Common myeloid progenitor, CD34-positive (primary cell): ENCODE measurements at regions not wholly inside any gene's neighbourhood (a gene's known extent, or its start where the extent isn't known, plus 50 kb on each side); places are given as distances from the start of the nearest gene placed in this dataset.

ENCODE experiments used
- CTCF ChIA-PET: fragments of 350-600 bp; sonication (Branson Sonifier 250); formaldehyde crosslinking; loops from one replicate; lab custom pipeline; 2021; ENCODE audit warnings: antibody characterized with exemption; lab: Charles Lee
- POLR2A ChIA-PET: fragments of 350-600 bp; sonication (Branson Sonifier 250); formaldehyde crosslinking; loops from one replicate; lab custom pipeline; 2021; ENCODE audit warnings: antibody characterized with exemption; lab: Charles Lee
- DNase-seq, 3 donors: peaks; one replicate each; pipeline versions ENCODE4 v3.0.0 to v3.0.0-alpha.2; 2013
- H3K27ac ChIP-seq, 2 experiments: 1 replicate in 1 of 2; 2 replicates in 1 of 2; pipeline ENCODE4 v1.7.0; 2013; ENCODE audit warnings: inconsistent platforms in 2 of 2, low read length in 2 of 2, mild to moderate bottlenecking in 2 of 2, low read depth in 1 of 2, moderate library complexity in 1 of 2; ENCODE audit not compliant: severe bottlenecking in 2 of 2, insufficient read depth in 1 of 2, poor library complexity in 1 of 2
- H3K27me3 ChIP-seq, 5 experiments: replicated peaks in 2 of 5; 1 replicate in 3 of 5; 2 replicates in 2 of 5; pipeline versions ENCODE4 v1.6.1 to v1.7.0; 2013; ENCODE audit warnings: low read length in 4 of 5, mild to moderate bottlenecking in 2 of 5, moderate library complexity in 2 of 5, inconsistent platforms in 1 of 5; ENCODE audit not compliant: insufficient read depth in 5 of 5, control insufficient read depth in 4 of 5
- H3K36me3 ChIP-seq, 4 experiments: 1 replicate in 2 of 4; 2 replicates in 2 of 4; pipeline versions ENCODE4 v1.6.1 to v1.7.0; 2013; ENCODE audit warnings: low read length in 3 of 4, control low read depth in 1 of 4, mild to moderate bottlenecking in 1 of 4; ENCODE audit not compliant: control insufficient read depth in 4 of 4, insufficient read depth in 4 of 4
- H3K4me1 ChIP-seq, 4 experiments: 1 replicate in 3 of 4; 2 replicates in 1 of 4; pipeline versions ENCODE4 v1.6.1 to v1.7.1; 2013; ENCODE audit warnings: low read length in 3 of 4, mild to moderate bottlenecking in 3 of 4, control low read depth in 1 of 4, inconsistent platforms in 1 of 4, moderate library complexity in 1 of 4; ENCODE audit not compliant: control insufficient read depth in 4 of 4, insufficient read depth in 4 of 4; ENCODE audit errors: control extremely low read depth in 1 of 4
- H3K4me3 ChIP-seq, 7 experiments: 1 replicate in 4 of 7; 2 replicates in 3 of 7; pipeline versions ENCODE4 v1.5.1 to v1.7.0; 2013; ENCODE audit warnings: mild to moderate bottlenecking in 7 of 7, low read length in 6 of 7, moderate library complexity in 6 of 7, inconsistent platforms in 2 of 7, low read depth in 2 of 7, control low read depth in 1 of 7; ENCODE audit not compliant: insufficient read depth in 4 of 7, control insufficient read depth in 1 of 7; ENCODE audit errors: extremely low read depth in 1 of 7
- H3K9me3 ChIP-seq, 5 experiments: 1 replicate in 4 of 5; 2 replicates in 1 of 5; pipeline versions ENCODE4 v1.6.1 to v1.7.1; 2013; ENCODE audit warnings: low read length in 4 of 5, mild to moderate bottlenecking in 2 of 5, inconsistent platforms in 1 of 5, low read depth in 1 of 5, moderate library complexity in 1 of 5; ENCODE audit not compliant: control insufficient read depth in 4 of 5, insufficient read depth in 2 of 5; ENCODE audit errors: control extremely low read depth in 1 of 5
- WGBS: methylation state at CpG from one replicate; pipeline ENCODE4 v1.1.5; 2013; ENCODE audit not compliant: insufficient coverage; 5-methylcytosine and 5-hydroxymethylcytosine counted together

GRCh38 chr4:117550085-117550484 is 464.7 kb upstream of the TRAM1L1 start:
- 88% methylated on average over 1 of the region's 2 CpGs for WGBS
- Histone ChIP-seq H3K4me3 (no peak overlapping the region), H3K4me1 (no peaks in the 10 kb centered on the region), H3K9me3 (no peaks in the 10 kb centered on the region), H3K27ac (no peak overlapping the region), H3K27me3 (no peaks in the 10 kb centered on the region), H3K36me3 (no peaks in the 10 kb centered on the region)
- POLR2A ChIA-PET, result no interaction called here
- no peak for DNase-seq
- CTCF ChIA-PET, result no interaction called here

- Histone ChIP-seq H3K4me3 (no peak overlapping the region), H3K27ac (no peak overlapping the region), H3K9me3 (no peaks in the 10 kb centered on the region), H3K4me1 (no peaks in the 10 kb centered on the region), H3K27me3 (peaks cover 0 to 2% (median 0%) of the 10 kb centered on the region in 5 experiments), H3K36me3 (no peaks in the 10 kb centered on the region)
- ChIA-PET POLR2A (no interaction called here), CTCF (no interaction called here)
- DNase-seq, result peak; percentile 2 to 11 (median 3)
- WGBS, result no CpG with 5 or more reads among the region's 1 CpG
Measured at GRCh38 chr4:117560329-117560728, 474.0 kb upstream of the NDST3 start.

GRCh38 chr4:117574085-117574484 is 460.2 kb upstream of the NDST3 start:
- POLR2A ChIA-PET, result no interaction called here
- Histone ChIP-seq H3K4me3 (no peak overlapping the region), H3K9me3 (no peaks in the 10 kb centered on the region), H3K27ac (no peak overlapping the region), H3K27me3 (no peaks in the 10 kb centered on the region), H3K36me3 (no peaks in the 10 kb centered on the region), H3K4me1 (no peaks in the 10 kb centered on the region)
- 100% methylated on average over 1 of the region's 2 CpGs for WGBS
- CTCF ChIA-PET, result no interaction called here
- DNase-seq, result no peak

GRCh38 chr4:117575850-117576249 is 458.4 kb upstream of the NDST3 start:
- POLR2A ChIA-PET, result no interaction called here
- no peaks in the 10 kb centered on the region for H3K36me3 ChIP-seq
- no peaks in the 10 kb centered on the region for H3K4me1 ChIP-seq
- no peaks in the 10 kb centered on the region for H3K9me3 ChIP-seq
- H3K27ac ChIP-seq, result no peak overlapping the region
- no peak for DNase-seq
- 96% methylated on average over 7 of the region's 24 CpGs for WGBS
- CTCF ChIA-PET, result no interaction called here
- H3K27me3 ChIP-seq, result no peaks in the 10 kb centered on the region
- no peak overlapping the region for H3K4me3 ChIP-seq

- DNase-seq, result no peak
- CTCF ChIA-PET, result no interaction called here
- Histone ChIP-seq H3K4me1 (no peaks in the 10 kb centered on the region), H3K36me3 (no peaks in the 10 kb centered on the region), H3K4me3 (no peak overlapping the region), H3K9me3 (no peaks in the 10 kb centered on the region), H3K27ac (no peak overlapping the region), H3K27me3 (no peaks in the 10 kb centered on the region)
- no CpG with 5 or more reads among the region's 2 CpGs for WGBS
- POLR2A ChIA-PET, result no interaction called here
Measured at GRCh38 chr4:117577686-117578311, 456.5 kb upstream of the NDST3 start.

GRCh38 chr4:117588771-117589170 is 445.5 kb upstream of the NDST3 start:
- no peaks in the 10 kb centered on the region for H3K36me3 ChIP-seq
- CTCF ChIA-PET, result no interaction called here
- no peak overlapping the region for H3K4me3 ChIP-seq
- no peak overlapping the region for H3K27ac ChIP-seq
- no peaks in the 10 kb centered on the region for H3K9me3 ChIP-seq
- no peaks in the 10 kb centered on the region for H3K4me1 ChIP-seq
- POLR2A ChIA-PET, result no interaction called here
- WGBS, result 41% methylated on average over 3 of the region's 4 CpGs
- no peaks in the 10 kb centered on the region for H3K27me3 ChIP-seq
- DNase-seq, result no peak

- Histone ChIP-seq H3K4me3 (no peak overlapping the region), H3K36me3 (no peaks in the 10 kb centered on the region), H3K4me1 (no peaks in the 10 kb centered on the region), H3K27ac (no peak overlapping the region), H3K9me3 (no peaks in the 10 kb centered on the region), H3K27me3 (no peaks in the 10 kb centered on the region)
- CTCF ChIA-PET, result no interaction called here
- POLR2A ChIA-PET, result no interaction called here
- no peak for DNase-seq
- WGBS, result 96% methylated on average over 3 of the region's 7 CpGs
Measured at GRCh38 chr4:117596917-117597480, 437.3 kb upstream of the NDST3 start.
